ENCODE measurements at regions not wholly inside any gene's neighbourhood (a gene's known extent, or its start where the extent isn't known, plus 50 kb on each side); places are given as distances from the start of the nearest gene placed in this dataset.

- TF ChIP-seq CSDC2 (CRISPR knock-in tag; IDR thresholded peaks at IDR 0.05): no peak
- TF ChIP-seq TCF4 (CRISPR knock-in tag; IDR thresholded peaks at IDR 0.05; ENCODE audit: borderline replicate concordance): no peak
Measured at GRCh38 chr9:75610246-75610645, 280.2 kb upstream of the PCSK5 start.

Measured in SK-N-SH treated with all-trans-retinoic acid at 6 μM for 48 hours (cell line).